GM03348 (cell line): ENCODE measurements at regions not wholly inside any gene's neighbourhood (a gene's known extent, or its start where the extent isn't known, plus 50 kb on each side); places are given as distances from the start of the nearest gene placed in this dataset.
"Not testable (repeated sequence)": the region's sequence is repeated elsewhere in the genome, so short reads cannot be mapped to it uniquely, and the experiment has no call there.

Experiments
- DNase-seq: peaks from one replicate; pipeline ENCODE4 v3.0.0; 2012; ENCODE audit warnings: low spot score

- not testable (repeated sequence) for DNase-seq
Observed at GRCh38 chr16:5207862-5208498, 110.4 kb upstream of the EEF2KMT start.

- no peak for DNase-seq
Observed at GRCh38 chr16:5207001-5207523, 109.5 kb upstream of the EEF2KMT start.

- DNase-seq: no peak
Observed at GRCh38 chr16:5206331-5206990, 108.9 kb upstream of the EEF2KMT start.

- no peak for DNase-seq
Observed at GRCh38 chr16:5205361-5206040, 107.9 kb upstream of the EEF2KMT start.

- not testable (repeated sequence) for DNase-seq
Observed at GRCh38 chr16:5203675-5204074, 106.1 kb upstream of the EEF2KMT start.

GRCh38 chr16:5200123-5200522, 102.5 kb upstream of the EEF2KMT start:
- DNase-seq: no peak

GRCh38 chr16:5196204-5196603, 98.6 kb upstream of the EEF2KMT start:
- DNase-seq: no peak

- no peak for DNase-seq
Observed at GRCh38 chr16:5193861-5194260, 96.3 kb upstream of the EEF2KMT start.

GRCh38 chr16:5188989-5189352, 91.4 kb upstream of the EEF2KMT start:
- no peak for DNase-seq

- no peak for DNase-seq
Observed at GRCh38 chr16:5188318-5188988, 90.9 kb upstream of the EEF2KMT start.

- DNase-seq: no peak
Observed at GRCh38 chr16:5187402-5187952, 89.9 kb upstream of the EEF2KMT start.

- no peak for DNase-seq
Observed at GRCh38 chr16:5186381-5186903, 88.8 kb upstream of the EEF2KMT start.

- DNase-seq: no peak
Observed at GRCh38 chr16:5176505-5176904, 78.9 kb upstream of the EEF2KMT start.

- DNase-seq: no peak
Observed at GRCh38 chr16:5175266-5175665, 77.7 kb upstream of the EEF2KMT start.

GRCh38 chr16:5166486-5166885, 68.9 kb upstream of the EEF2KMT start:
- DNase-seq: no peak

- not testable (repeated sequence) for DNase-seq
Observed at GRCh38 chr16:5165429-5165828, 67.8 kb upstream of the EEF2KMT start.

- not testable (repeated sequence) for DNase-seq
Observed at GRCh38 chr16:5162801-5163200, 65.2 kb upstream of the EEF2KMT start.

- not testable (repeated sequence) for DNase-seq
Observed at GRCh38 chr16:5161888-5162287, 64.3 kb upstream of the EEF2KMT start.

GRCh38 chr16:5160010-5160409, 62.4 kb upstream of the EEF2KMT start:
- DNase-seq: not testable (repeated sequence)

GRCh38 chr16:5159537-5159936, 61.9 kb upstream of the EEF2KMT start:
- not testable (repeated sequence) for DNase-seq

GRCh38 chr16:5158494-5158893, 60.9 kb upstream of the EEF2KMT start:
- DNase-seq: no peak

- DNase-seq: not testable (repeated sequence)
Observed at GRCh38 chr16:5156486-5156885, 58.9 kb upstream of the EEF2KMT start.
